AG09309 (cell line): ENCODE measurements at regions not wholly inside any gene's neighbourhood (a gene's known extent, or its start where the extent isn't known, plus 50 kb on each side); places are given as distances from the start of the nearest gene placed in this dataset.

Source experiments
- DNase-seq: peaks from one replicate; pipeline ENCODE4 v3.0.0-alpha.2; 2010; ENCODE audit warnings: low read depth
- H3K4me3 ChIP-seq: 2 replicates; pipeline ENCODE4 v1.5.1; 2011; ENCODE audit warnings: mild to moderate bottlenecking, low read depth, low read length, moderate library complexity; ENCODE audit not compliant: control insufficient read depth
- TF ChIP-seq, protein P1 (sequence below): IDR thresholded peaks from 2 replicates; pipeline ENCODE4 v1.5.1; 2011; ENCODE audit warnings: mild to moderate bottlenecking, low read depth, low read length, inconsistent platforms; ENCODE audit not compliant: insufficient read depth, control insufficient read depth; ENCODE audit errors: missing control alignments

GRCh38 chr10:111430070-111430469, 353.2 kb downstream of the ADRA2A start:
- DNase-seq = no peak
- no peak overlapping the region for H3K4me3 ChIP-seq
- TF ChIP-seq, protein P1, sequence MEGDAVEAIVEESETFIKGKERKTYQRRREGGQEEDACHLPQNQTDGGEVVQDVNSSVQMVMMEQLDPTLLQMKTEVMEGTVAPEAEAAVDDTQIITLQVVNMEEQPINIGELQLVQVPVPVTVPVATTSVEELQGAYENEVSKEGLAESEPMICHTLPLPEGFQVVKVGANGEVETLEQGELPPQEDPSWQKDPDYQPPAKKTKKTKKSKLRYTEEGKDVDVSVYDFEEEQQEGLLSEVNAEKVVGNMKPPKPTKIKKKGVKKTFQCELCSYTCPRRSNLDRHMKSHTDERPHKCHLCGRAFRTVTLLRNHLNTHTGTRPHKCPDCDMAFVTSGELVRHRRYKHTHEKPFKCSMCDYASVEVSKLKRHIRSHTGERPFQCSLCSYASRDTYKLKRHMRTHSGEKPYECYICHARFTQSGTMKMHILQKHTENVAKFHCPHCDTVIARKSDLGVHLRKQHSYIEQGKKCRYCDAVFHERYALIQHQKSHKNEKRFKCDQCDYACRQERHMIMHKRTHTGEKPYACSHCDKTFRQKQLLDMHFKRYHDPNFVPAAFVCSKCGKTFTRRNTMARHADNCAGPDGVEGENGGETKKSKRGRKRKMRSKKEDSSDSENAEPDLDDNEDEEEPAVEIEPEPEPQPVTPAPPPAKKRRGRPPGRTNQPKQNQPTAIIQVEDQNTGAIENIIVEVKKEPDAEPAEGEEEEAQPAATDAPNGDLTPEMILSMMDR = no peak

DNA sequence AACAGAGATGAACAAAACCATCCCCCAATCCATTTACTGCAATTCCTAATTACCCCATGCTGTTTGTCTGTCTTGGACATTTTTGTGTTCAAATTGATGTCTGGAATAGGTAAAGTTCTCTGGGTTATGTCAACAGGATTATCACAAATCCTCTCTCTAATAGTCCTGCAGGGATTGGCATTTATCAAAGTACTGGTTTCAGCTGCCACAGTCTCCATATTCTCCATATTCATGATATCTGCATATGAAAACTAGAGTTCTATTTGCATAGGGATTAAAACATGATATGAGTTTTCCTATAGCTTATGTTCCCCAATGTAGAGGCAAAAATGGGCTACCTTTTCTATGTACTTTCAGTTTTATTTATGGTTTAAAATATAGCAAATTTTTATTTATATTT, 355.8 kb downstream of the ADRA2A start:
- DNase-seq = no peak
- TF ChIP-seq, protein P1 = no peak
- H3K4me3 ChIP-seq = no peak overlapping the region

- H3K4me3 ChIP-seq = no peak overlapping the region
- no peak for DNase-seq
Measured at GRCh38 chr10:111435871-111436270, 359.0 kb downstream of the ADRA2A start.

GRCh38 chr10:111439034-111439842, 362.4 kb downstream of the ADRA2A start:
- no peak overlapping the region for H3K4me3 ChIP-seq

More at GRCh38 chr10:111435871-111436270, 359.0 kb downstream of the ADRA2A start:
- TF ChIP-seq, protein P1 = no peak

GRCh38 chr10:111440501-111440900, 363.7 kb downstream of the ADRA2A start:
- TF ChIP-seq, protein P1 = no peak
- H3K4me3 ChIP-seq = no peak overlapping the region
- DNase-seq = no peak

More at GRCh38 chr10:111439034-111439842, 362.4 kb downstream of the ADRA2A start:
- no peak for DNase-seq
- TF ChIP-seq, protein P1 = no peak

- TF ChIP-seq, protein P1 = no peak
- no peak for DNase-seq
Measured at GRCh38 chr10:111445667-111446066, 368.8 kb downstream of the ADRA2A start.

More at GRCh38 chr10:111445667-111446066, 368.8 kb downstream of the ADRA2A start:
- no peak overlapping the region for H3K4me3 ChIP-seq
